Activated naive CD8-positive, alpha-beta T cell treated with anti-CD3 and anti-CD28 coated beads, Interleukin-2, amount 10 ng/mL, durations not matched to agents 7 days and 5 days (primary cell): ENCODE measurements at regions not wholly inside any gene's neighbourhood (a gene's known extent, or its start where the extent isn't known, plus 50 kb on each side); places are given as distances from the start of the nearest gene placed in this dataset.

Experiments used
- ATAC-seq: fragments of 150-1000 bp; cut with Tn5 transposase; one replicate; pipeline ENCODE4 v1.10.0; 2021; ENCODE audit warnings: low read depth, moderate library complexity
- POLR2A ChIA-PET: fragments of 350-600 bp; sonication (Branson Sonifier 250); formaldehyde crosslinking; loops from one replicate; lab custom pipeline; 2021; ENCODE audit warnings: antibody characterized with exemption; lab: Charles Lee
- DNase-seq: peaks from one replicate; pipeline ENCODE4 v3.0.0; 2021
- H3K27ac Mint-ChIP-seq: one replicate; pipeline ENCODE4 v1.8.0; 2022; ENCODE audit warnings: mild to moderate bottlenecking, mixed read lengths
- H3K27me3 Mint-ChIP-seq: one replicate; pipeline ENCODE4 v1.8.0; 2022; ENCODE audit warnings: mild to moderate bottlenecking, moderate library complexity, mixed read lengths
- H3K36me3 Mint-ChIP-seq: one replicate; pipeline ENCODE4 v1.8.0; 2021; ENCODE audit warnings: mild to moderate bottlenecking, mixed read lengths
- H3K4me1 Mint-ChIP-seq: one replicate; pipeline ENCODE4 v1.8.0; 2021; ENCODE audit warnings: mixed read lengths
- H3K4me3 Mint-ChIP-seq: one replicate; pipeline ENCODE4 v1.8.0; 2022; ENCODE audit warnings: mild to moderate bottlenecking, moderate library complexity, mixed read lengths
- H3K9me3 Mint-ChIP-seq: one replicate; pipeline ENCODE4 v1.8.0; 2021; ENCODE audit warnings: mixed read lengths

DNA sequence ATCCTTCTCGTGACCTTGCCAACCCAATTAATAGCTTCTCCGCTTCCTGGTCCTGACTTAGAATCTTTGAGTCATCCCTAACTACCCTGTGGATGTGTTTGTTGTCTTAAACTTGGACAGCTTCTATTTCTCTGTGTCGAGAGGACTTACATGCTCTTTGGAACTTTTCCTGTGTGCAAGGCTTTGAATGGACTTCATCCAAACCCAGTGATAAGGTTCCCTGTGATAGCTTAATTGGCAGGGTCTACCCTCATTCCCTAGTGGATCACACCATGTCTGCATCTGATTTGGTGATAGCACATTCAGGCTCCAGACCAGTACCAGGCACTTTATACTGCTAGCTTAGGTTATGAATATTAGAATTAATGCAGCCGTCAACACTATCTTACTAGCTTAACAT lies 378.2 kb upstream of the KAZN start:
- Mint-ChIP-seq H3K4me1 (no peaks in the 10 kb centered on the region), H3K36me3 (no peaks in the 10 kb centered on the region), H3K27ac (no peak overlapping the region), H3K4me3 (no peak overlapping the region), H3K9me3 (peaks cover 8% of the 10 kb centered on the region), H3K27me3 (peaks cover 2% of the 10 kb centered on the region)
- ATAC-seq (no peak), DNase-seq (no peak)
- POLR2A ChIA-PET, result no interaction called here

DNA sequence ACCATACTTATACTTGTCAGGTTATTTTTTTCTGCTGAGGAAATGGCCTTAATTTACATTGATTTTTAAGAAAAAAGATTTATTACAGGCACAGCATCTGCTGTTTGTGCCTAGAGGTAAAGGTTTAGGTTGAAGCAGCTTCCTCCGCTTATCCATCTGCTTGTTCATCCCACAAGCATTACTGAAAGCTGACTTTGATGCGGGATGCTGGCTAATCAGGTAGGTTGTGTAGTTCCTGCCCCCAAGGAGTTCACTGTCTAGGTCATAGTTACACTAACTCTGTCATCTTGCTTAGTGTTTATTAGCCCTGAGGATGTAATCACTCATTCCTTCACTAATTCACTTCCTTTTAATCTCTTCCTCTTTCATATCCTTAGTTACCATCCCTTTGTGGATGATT lies 377.7 kb upstream of the KAZN start:
- Mint-ChIP-seq H3K27me3 (peaks cover 2% of the 10 kb centered on the region), H3K4me1 (no peaks in the 10 kb centered on the region), H3K4me3 (no peak overlapping the region), H3K36me3 (no peaks in the 10 kb centered on the region), H3K27ac (no peak overlapping the region), H3K9me3 (peaks cover 8% of the 10 kb centered on the region)
- DNase-seq (no peak), ATAC-seq (no peak)
- POLR2A ChIA-PET, result no interaction called here

DNA sequence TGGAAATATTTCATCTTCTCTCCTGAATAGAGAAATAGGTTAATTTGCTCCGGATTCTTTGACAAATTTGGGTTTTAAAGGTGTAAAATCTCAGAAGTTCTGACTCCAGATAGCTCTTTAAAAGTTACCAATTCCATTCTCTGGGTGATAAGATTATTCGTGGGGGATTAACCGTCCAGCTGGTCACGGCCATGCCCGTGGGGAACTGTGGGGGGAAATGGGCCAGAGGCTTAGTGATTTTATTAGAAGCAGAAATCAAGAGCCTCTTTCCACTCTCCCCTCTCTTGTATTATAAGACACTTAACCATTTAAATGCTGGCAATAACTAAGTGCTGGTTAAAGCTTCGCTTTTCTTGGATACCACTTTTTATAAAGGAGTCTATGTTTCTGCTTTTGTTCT lies 376.4 kb upstream of the KAZN start:
- H3K4me3 Mint-ChIP-seq, result no peak overlapping the region
- no peaks in the 10 kb centered on the region for H3K36me3 Mint-ChIP-seq
- H3K27ac Mint-ChIP-seq, result no peak overlapping the region
- no peak for DNase-seq
- peaks cover 6% of the 10 kb centered on the region for H3K9me3 Mint-ChIP-seq
- POLR2A ChIA-PET, result no interaction called here
- no peaks in the 10 kb centered on the region for H3K4me1 Mint-ChIP-seq
- H3K27me3 Mint-ChIP-seq, result peaks cover 2% of the 10 kb centered on the region
- no peak for ATAC-seq

DNA sequence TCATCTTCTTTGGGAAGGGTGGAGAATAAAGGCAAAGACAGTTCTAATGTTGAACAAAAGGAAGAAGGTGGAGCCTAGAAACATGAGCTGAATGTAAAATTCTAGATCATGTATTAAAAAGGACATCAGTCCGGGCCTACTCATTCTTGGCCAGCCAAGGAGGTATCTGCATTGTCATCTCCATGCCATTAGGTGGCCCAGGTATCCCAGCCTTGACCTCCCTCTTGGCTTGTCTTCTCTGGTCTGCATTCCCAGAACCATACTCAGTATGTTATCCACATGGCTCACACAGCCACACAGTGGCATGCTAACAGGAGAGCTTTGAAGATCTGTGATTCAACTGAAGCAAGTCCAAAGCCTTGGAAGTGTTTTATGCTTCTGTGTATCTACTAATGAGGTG lies 369.8 kb upstream of the KAZN start:
- no peak overlapping the region for H3K4me3 Mint-ChIP-seq
- no peaks in the 10 kb centered on the region for H3K27me3 Mint-ChIP-seq
- ATAC-seq (no peak), DNase-seq (no peak)
- POLR2A ChIA-PET, result no interaction called here
- peaks cover 2% of the 10 kb centered on the region for H3K9me3 Mint-ChIP-seq
- no peaks in the 10 kb centered on the region for H3K36me3 Mint-ChIP-seq
- H3K27ac Mint-ChIP-seq, result no peak overlapping the region
- no peaks in the 10 kb centered on the region for H3K4me1 Mint-ChIP-seq

DNA sequence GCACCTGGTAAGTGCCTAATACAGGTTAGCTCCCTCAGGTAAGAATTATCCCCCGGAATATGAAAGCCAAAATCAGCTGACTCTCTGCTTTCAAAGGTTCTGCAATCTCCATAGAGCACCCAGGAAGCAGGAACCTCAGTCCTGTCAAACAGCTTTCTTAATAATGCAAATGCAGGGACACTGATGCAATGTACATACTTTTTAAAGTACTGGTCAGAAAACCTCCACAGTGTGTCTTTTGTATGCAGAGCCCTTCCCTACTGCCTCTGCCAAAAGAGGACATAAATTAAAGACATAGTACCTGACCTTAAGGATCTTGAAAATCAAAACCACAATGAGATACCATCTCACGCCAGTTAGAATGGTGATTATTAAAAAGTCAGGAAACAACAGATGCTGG lies 365.0 kb upstream of the KAZN start:
- POLR2A ChIA-PET, result no interaction called here
- no peak for ATAC-seq
- Mint-ChIP-seq H3K36me3 (no peaks in the 10 kb centered on the region), H3K9me3 (no peaks in the 10 kb centered on the region), H3K27me3 (no peaks in the 10 kb centered on the region), H3K27ac (no peak overlapping the region), H3K4me1 (no peaks in the 10 kb centered on the region), H3K4me3 (no peak overlapping the region)
- no peak for DNase-seq

DNA sequence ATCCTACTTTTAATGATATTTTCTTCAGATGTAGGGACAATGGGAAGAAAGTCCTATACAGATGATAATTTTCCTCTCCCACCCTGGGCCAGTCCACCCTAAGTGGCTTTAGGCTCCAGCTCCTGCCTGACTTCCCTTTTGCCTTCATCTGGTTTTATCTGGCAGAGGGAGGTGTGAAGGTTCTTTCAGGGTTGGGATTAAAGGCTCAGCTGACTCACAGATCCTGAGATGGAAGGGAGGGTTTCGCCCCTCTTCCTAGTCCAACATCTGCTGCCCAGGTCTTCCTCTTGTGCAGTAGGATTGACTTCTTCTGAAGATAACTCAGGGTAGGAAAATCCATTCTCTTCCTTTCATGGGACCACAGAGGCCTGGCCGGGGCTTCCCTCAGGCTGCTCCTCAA lies 362.4 kb upstream of the KAZN start:
- H3K4me1 Mint-ChIP-seq, result no peaks in the 10 kb centered on the region
- no peak overlapping the region for H3K27ac Mint-ChIP-seq
- H3K27me3 Mint-ChIP-seq, result no peaks in the 10 kb centered on the region
- no peaks in the 10 kb centered on the region for H3K36me3 Mint-ChIP-seq
- DNase-seq, result no peak
- ATAC-seq, result no peak
- no peaks in the 10 kb centered on the region for H3K9me3 Mint-ChIP-seq
- H3K4me3 Mint-ChIP-seq, result no peak overlapping the region
- POLR2A ChIA-PET, result no interaction called here

DNA sequence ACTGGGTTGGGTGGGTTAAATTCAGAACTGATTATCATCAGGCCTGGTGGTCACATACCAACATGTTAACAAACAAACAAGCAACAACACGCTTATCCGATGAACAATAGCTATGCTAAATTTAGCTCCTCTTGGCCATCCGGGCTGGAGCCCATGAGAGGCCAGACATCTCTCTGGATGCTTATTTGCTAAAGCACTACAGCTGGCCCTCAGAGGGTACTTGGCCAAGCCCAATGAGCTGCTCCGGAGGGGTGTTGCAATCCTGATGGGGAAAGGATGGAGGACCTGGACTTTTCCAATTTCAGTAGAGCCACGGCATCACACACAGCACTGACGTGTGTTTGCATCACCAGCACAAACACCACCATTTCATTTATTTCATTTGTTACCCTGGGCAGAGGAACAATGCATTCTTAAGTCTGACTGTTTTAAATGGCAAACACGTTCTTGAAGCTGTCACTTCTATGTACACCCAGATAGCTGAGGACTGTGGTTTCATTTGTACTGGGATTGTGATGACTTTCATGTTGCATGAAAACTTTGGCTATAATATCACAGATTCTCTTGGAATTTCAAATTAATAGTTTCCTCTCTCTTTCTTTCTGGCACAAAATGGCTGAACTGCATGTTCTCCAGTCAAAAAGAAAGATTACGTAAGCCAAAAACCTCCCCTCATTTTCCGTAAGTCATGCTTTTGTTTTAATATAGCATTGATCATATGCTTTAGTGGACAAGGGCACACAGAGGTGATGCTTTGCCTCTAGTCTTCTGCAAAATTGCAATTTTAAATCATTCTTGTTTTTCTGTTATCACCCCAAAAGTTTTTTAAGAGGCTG lies 359.8 kb upstream of the KAZN start:
- DNase-seq (no peak), ATAC-seq (no peak)
- POLR2A ChIA-PET, result interaction anchor here (0.6 to 0.7 kb wide), 2 partner anchors 48 to 95 kb away, joined by 3 to 5 read pairs; no protein-coding TSS in a partner anchor
- Mint-ChIP-seq H3K36me3 (no peaks in the 10 kb centered on the region), H3K9me3 (no peaks in the 10 kb centered on the region), H3K4me3 (no peak overlapping the region), H3K27ac (no peak overlapping the region), H3K27me3 (no peaks in the 10 kb centered on the region), H3K4me1 (no peaks in the 10 kb centered on the region)

DNA sequence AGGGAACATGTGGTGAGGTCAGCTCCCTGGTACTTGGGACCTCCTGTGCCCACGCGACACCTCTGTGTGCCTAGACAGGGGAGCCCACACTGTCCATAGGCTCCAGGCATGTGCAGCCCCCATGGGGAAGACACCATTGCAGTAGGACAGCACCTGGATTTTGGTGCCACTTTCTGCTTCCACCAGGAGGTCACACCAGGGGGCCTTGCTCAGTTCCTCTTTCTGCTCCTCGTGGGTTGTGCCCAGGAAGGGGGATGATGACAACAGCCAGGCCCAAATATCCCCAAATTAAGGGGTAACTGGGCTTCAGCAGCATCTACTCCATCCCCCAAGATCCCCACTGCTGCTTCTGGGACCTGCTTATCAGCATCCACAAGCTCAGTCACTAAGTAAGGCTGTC lies 358.2 kb upstream of the KAZN start:
- Mint-ChIP-seq H3K4me1 (no peaks in the 10 kb centered on the region), H3K27ac (no peak overlapping the region), H3K4me3 (no peak overlapping the region), H3K9me3 (no peaks in the 10 kb centered on the region), H3K27me3 (no peaks in the 10 kb centered on the region), H3K36me3 (no peaks in the 10 kb centered on the region)
- DNase-seq (no peak), ATAC-seq (no peak)
- POLR2A ChIA-PET, result no interaction called here

DNA sequence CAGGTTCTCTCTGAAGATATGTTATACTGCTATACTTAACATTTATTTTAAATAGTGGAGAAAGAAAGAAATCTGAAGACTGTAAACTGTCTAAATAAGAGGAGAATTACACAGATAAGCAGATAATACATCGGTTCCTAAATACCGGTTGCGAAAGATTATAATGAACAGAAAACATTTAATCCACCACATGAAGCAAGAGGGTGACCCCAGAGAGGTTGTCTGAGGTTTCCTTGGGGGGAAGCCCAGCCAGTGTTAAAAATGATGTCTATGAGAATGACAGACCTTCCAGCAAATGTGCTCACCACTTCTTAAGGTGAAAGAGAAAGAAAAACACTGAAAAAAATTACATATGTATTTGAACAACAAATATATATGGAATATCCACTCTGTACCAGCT lies 356.4 kb upstream of the KAZN start:
- H3K36me3 Mint-ChIP-seq, result no peaks in the 10 kb centered on the region
- POLR2A ChIA-PET, result no interaction called here
- H3K27ac Mint-ChIP-seq, result no peak overlapping the region
- no peak for DNase-seq
- no peaks in the 10 kb centered on the region for H3K4me1 Mint-ChIP-seq
- no peak overlapping the region for H3K4me3 Mint-ChIP-seq
- no peak for ATAC-seq
- no peaks in the 10 kb centered on the region for H3K9me3 Mint-ChIP-seq
- H3K27me3 Mint-ChIP-seq, result no peaks in the 10 kb centered on the region

DNA sequence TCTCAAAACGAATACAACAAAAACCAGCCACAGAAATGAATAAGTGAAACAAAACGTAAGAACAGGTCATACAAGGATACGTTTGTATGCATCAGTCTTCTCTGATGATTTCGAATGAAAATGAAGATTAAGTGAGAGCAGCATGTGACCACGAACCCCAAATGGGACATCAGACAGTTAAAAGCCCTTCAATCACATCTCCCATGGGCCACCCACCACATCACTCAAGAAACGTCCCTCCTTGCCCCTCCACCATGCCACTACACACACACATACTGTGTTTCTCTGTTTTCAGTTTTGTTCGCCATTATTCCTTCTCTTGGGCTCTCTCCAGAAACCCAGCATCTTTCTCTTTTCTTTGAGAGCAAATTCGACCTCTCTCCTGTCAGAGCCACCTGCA lies 355.6 kb upstream of the KAZN start:
- DNase-seq (no peak), ATAC-seq (no peak)
- H3K36me3 Mint-ChIP-seq, result no peaks in the 10 kb centered on the region
- no peaks in the 10 kb centered on the region for H3K27me3 Mint-ChIP-seq
- H3K4me1 Mint-ChIP-seq, result no peaks in the 10 kb centered on the region
- no peak overlapping the region for H3K27ac Mint-ChIP-seq
- POLR2A ChIA-PET, result no interaction called here
- H3K9me3 Mint-ChIP-seq, result no peaks in the 10 kb centered on the region
- no peak overlapping the region for H3K4me3 Mint-ChIP-seq

DNA sequence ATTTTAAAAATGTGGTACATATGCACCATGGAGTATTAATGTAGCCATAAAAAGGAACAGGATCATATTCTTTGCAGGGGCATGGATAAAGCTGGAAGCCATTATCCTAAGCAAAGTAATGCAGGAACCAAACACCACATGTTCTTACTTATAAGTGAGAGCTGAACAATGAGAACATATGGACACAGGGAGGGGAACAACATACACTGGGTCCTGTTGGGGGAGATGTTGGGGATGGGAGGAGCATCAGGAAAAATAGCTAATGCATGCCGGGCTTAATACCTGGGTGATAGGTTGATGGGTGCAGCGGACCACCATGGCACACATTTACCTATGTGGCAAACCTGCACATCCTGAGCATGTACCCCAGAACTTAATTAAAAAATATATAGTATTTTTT lies 352.5 kb upstream of the KAZN start:
- peaks cover 3% of the 10 kb centered on the region for H3K27me3 Mint-ChIP-seq
- POLR2A ChIA-PET, result no interaction called here
- no peak overlapping the region for H3K27ac Mint-ChIP-seq
- no peak for ATAC-seq
- H3K4me1 Mint-ChIP-seq, result no peaks in the 10 kb centered on the region
- DNase-seq, result no peak
- H3K36me3 Mint-ChIP-seq, result no peaks in the 10 kb centered on the region
- H3K4me3 Mint-ChIP-seq, result no peak overlapping the region
- no peaks in the 10 kb centered on the region for H3K9me3 Mint-ChIP-seq

DNA sequence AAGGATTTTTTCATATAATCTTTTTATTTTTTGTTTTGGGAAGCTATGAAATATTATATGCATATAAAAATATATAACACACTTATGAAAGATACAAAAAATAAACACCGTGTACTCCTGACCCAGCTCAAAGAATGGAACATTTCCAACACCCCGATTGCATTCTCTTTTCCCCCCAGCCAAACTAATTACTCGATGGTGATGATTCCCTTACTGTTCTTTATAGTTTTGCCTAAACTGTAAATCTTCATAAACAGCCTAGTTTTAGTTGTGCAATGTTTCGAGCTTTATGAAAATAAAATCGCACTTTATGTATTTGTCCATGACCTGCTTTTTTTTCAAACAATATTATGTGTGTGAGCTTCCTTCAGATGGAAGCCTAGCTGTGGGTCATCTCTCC lies 352.0 kb upstream of the KAZN start:
- Mint-ChIP-seq H3K27ac (no peak overlapping the region), H3K27me3 (peaks cover 3% of the 10 kb centered on the region), H3K4me1 (no peaks in the 10 kb centered on the region), H3K9me3 (no peaks in the 10 kb centered on the region), H3K4me3 (no peak overlapping the region), H3K36me3 (no peaks in the 10 kb centered on the region)
- POLR2A ChIA-PET, result no interaction called here
- ATAC-seq (no peak), DNase-seq (no peak)

DNA sequence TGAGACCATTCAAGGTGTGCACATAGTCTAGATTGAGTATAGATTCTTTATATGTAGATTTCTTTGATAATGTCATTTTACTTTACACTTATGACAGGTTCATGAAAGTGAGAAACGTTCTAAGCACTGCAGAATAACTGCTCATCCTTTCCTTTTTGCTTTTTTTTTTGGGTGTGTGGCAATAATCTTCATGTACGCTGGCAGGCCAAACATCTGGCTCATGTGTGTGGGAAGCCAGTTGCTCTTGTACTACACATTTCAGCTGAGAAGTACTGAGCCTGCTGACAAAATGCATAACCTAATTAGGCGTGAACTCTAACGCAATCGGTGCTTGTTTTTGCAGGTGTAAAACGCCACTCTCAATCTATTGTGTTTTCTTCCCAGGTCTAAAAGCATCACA lies 350.8 kb upstream of the KAZN start:
- Mint-ChIP-seq H3K36me3 (no peaks in the 10 kb centered on the region), H3K27ac (no peak overlapping the region), H3K4me3 (no peak overlapping the region), H3K27me3 (peaks cover 3% of the 10 kb centered on the region), H3K4me1 (no peaks in the 10 kb centered on the region), H3K9me3 (no peaks in the 10 kb centered on the region)
- ATAC-seq (no peak), DNase-seq (no peak)
- POLR2A ChIA-PET, result no interaction called here

DNA sequence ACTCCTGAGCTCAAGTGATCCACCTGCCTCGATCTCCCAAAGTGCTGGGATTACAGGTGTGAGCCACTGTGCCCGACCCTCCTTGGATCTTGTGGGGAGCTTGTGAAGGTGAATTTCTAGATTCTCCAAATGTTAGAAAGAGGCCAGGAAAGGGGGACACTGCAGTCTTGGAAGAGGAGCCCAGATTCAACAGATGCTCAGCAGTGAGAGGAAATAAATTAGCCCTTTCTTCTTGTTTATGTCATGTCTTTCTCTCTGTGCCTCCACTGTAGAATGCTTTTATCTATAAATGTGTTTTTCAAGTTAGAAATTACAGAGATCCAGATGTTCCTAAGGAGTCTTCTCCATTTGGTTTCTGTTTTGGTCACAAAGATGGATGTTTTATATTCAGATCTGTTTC lies 346.6 kb upstream of the KAZN start:
- Mint-ChIP-seq H3K4me1 (no peaks in the 10 kb centered on the region), H3K36me3 (no peaks in the 10 kb centered on the region), H3K4me3 (no peak overlapping the region), H3K27me3 (peaks cover 6% of the 10 kb centered on the region), H3K9me3 (no peaks in the 10 kb centered on the region), H3K27ac (no peak overlapping the region)
- POLR2A ChIA-PET, result no interaction called here
- DNase-seq (no peak), ATAC-seq (no peak)
